ENCODE measurements at regions not wholly inside any gene's neighbourhood (a gene's known extent, or its start where the extent isn't known, plus 50 kb on each side); places are given as distances from the start of the nearest gene placed in this dataset.

DNA sequence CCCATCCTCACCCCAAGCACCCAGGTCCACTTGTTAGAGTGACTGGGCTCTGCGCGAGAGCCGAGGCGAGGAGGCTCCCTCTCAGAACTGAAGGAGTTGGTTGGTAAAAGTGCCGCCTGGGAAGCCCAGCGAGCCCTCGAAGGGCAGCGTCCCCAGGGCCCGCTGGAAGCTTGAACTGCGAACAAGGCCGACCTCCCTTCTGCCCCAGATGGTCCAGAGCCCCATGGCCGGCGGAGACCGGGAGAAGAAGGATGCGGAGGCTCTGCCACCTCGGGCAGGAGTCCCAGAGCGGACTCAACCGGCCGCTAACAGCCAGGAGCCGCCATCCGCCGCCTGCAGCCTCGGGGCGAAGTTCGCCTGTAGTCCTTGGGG is 116.3 kb upstream of the TEX13C start:
- TF ChIP-seq, protein P1, sequence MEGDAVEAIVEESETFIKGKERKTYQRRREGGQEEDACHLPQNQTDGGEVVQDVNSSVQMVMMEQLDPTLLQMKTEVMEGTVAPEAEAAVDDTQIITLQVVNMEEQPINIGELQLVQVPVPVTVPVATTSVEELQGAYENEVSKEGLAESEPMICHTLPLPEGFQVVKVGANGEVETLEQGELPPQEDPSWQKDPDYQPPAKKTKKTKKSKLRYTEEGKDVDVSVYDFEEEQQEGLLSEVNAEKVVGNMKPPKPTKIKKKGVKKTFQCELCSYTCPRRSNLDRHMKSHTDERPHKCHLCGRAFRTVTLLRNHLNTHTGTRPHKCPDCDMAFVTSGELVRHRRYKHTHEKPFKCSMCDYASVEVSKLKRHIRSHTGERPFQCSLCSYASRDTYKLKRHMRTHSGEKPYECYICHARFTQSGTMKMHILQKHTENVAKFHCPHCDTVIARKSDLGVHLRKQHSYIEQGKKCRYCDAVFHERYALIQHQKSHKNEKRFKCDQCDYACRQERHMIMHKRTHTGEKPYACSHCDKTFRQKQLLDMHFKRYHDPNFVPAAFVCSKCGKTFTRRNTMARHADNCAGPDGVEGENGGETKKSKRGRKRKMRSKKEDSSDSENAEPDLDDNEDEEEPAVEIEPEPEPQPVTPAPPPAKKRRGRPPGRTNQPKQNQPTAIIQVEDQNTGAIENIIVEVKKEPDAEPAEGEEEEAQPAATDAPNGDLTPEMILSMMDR (IDR thresholded peaks at IDR 0.05): no peak
- TF ChIP-seq EZH2 (IDR thresholded peaks at IDR 0.05): peak; percentile 60

Measured in neural progenitor cell (in vitro differentiated cells).